ENCODE measurements at regions not wholly inside any gene's neighbourhood (a gene's known extent, or its start where the extent isn't known, plus 50 kb on each side); places are given as distances from the start of the nearest gene placed in this dataset.

DNA sequence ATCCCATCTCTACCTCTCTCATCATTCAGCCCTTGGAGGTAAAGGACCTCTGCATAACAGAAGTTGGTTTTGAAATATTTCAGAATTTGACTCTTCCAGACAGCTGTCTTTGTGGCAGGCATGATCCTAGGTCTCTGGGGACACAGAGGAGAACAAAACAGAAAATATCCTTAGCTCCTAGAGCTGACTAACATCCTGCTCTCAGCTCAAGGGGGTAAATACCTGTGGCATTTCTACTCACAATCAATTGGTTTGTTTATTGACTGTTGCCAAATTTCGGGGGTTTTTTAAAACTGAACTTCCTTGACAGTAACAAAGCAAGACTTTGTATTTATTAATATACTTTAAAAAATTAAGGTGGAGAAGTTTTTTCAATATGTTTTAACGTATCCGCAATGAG lies 78.8 kb downstream of the EOMES start:
- H2AFZ ChIP-seq (ENCODE audit: low read depth, low read length), result no peak overlapping the region
- no peak overlapping the region for H3K4me3 ChIP-seq
- FAIRE-seq, result no peak
- CTCF ChIA-PET (ENCODE audit: low intra/inter-chr PET ratio), result no interaction called here
- no peak overlapping the region for H3K9ac ChIP-seq (ENCODE audit: insufficient read depth in 1 of 2, low read depth in 2 of 2, low read length in 2 of 2)
- no peaks in the 10 kb centered on the region for H3K4me1 ChIP-seq (replicated peaks in 1 of 2; ENCODE audit: control insufficient read depth in 2 of 2, insufficient read depth in 2 of 2, low read length in 2 of 2)
- H3K27ac ChIP-seq (ENCODE audit: extremely low read depth, low read depth, low read length), result no peak overlapping the region
- no peak for ATAC-seq
- intact Hi-C loops (cut with micrococcal nuclease), result no loop called here
- no peaks in the 10 kb centered on the region for H3K79me2 ChIP-seq (ENCODE audit: control insufficient read depth, insufficient read depth, low read length)
- no peaks in the 10 kb centered on the region for H3K9me1 ChIP-seq (ENCODE audit: control insufficient read depth, insufficient read depth, low read length)
- H3K27me3 ChIP-seq (ENCODE audit: control insufficient read depth in 2 of 2, insufficient read depth in 2 of 2, low read length in 2 of 2), result no peaks in the 10 kb centered on the region
- no peaks in the 10 kb centered on the region for H3K36me3 ChIP-seq (ENCODE audit: control insufficient read depth, insufficient read depth, low read length)
- WGBS (ENCODE audit: insufficient coverage, low coverage, missing lambda C conversion rate), result 0% methylated on average over 3 of the region's 3 CpGs
- H4K20me1 ChIP-seq (replicated peaks; ENCODE audit: control insufficient read depth, insufficient read depth, low read length), result no peaks in the 10 kb centered on the region
- in situ Hi-C loops (cut with MboI), result no loop called here
- POLR2A ChIA-PET, result no interaction called here
- BruUV-seq (replicated peaks), result no TSS peak
- no peak overlapping the region for H3K4me2 ChIP-seq (ENCODE audit: insufficient read depth, low read length)
- no peaks in the 10 kb centered on the region for H3K9me3 ChIP-seq (replicated peaks; ENCODE audit: control insufficient read depth, insufficient read depth, low read depth, low read length)
- no peak for DNase-seq (ENCODE audit: extremely low read depth in 1 of 4, low spot score in 3 of 4)
- TF ChIP-seq GATA2 (CRISPR knock-in tag; IDR thresholded peaks at IDR 0.05), result no peak
- no peak for TF ChIP-seq BRD4 (IDR thresholded peaks at IDR 0.05)
- TF ChIP-seq, protein P1, sequence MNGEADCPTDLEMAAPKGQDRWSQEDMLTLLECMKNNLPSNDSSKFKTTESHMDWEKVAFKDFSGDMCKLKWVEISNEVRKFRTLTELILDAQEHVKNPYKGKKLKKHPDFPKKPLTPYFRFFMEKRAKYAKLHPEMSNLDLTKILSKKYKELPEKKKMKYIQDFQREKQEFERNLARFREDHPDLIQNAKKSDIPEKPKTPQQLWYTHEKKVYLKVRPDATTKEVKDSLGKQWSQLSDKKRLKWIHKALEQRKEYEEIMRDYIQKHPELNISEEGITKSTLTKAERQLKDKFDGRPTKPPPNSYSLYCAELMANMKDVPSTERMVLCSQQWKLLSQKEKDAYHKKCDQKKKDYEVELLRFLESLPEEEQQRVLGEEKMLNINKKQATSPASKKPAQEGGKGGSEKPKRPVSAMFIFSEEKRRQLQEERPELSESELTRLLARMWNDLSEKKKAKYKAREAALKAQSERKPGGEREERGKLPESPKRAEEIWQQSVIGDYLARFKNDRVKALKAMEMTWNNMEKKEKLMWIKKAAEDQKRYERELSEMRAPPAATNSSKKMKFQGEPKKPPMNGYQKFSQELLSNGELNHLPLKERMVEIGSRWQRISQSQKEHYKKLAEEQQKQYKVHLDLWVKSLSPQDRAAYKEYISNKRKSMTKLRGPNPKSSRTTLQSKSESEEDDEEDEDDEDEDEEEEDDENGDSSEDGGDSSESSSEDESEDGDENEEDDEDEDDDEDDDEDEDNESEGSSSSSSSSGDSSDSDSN (IDR thresholded peaks at IDR 0.05; ENCODE audit: borderline replicate concordance in 1 of 2, low read depth in 2 of 2, low read length in 2 of 2), result no peak
- no peak for TF ChIP-seq HMG20B (CRISPR knock-in tag; IDR thresholded peaks at IDR 0.05)
- no peak for TF ChIP-seq ZNF121 (CRISPR knock-in tag; conservative IDR thresholded peaks at IDR 0.05)
- no peak for TF ChIP-seq NFE2 (IDR thresholded peaks at IDR 0.05; ENCODE audit: low read depth)
- TF ChIP-seq CXXC5 (CRISPR knock-in tag; IDR thresholded peaks at IDR 0.05), result no peak
- TF ChIP-seq, protein P2, sequence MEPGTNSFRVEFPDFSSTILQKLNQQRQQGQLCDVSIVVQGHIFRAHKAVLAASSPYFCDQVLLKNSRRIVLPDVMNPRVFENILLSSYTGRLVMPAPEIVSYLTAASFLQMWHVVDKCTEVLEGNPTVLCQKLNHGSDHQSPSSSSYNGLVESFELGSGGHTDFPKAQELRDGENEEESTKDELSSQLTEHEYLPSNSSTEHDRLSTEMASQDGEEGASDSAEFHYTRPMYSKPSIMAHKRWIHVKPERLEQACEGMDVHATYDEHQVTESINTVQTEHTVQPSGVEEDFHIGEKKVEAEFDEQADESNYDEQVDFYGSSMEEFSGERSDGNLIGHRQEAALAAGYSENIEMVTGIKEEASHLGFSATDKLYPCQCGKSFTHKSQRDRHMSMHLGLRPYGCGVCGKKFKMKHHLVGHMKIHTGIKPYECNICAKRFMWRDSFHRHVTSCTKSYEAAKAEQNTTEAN (CRISPR knock-in tag; IDR thresholded peaks at IDR 0.05), result no peak
- TF ChIP-seq RUNX1 (IDR thresholded peaks at IDR 0.05; ENCODE audit: low read depth), result no peak
- TF ChIP-seq NCOR1 (IDR thresholded peaks at IDR 0.05), result no peak
- TF ChIP-seq RB1 (IDR thresholded peaks at IDR 0.05; ENCODE audit: low read depth), result no peak
- TF ChIP-seq ZNF57 (CRISPR knock-in tag; IDR thresholded peaks at IDR 0.05), result no peak
- no peak for TF ChIP-seq KLF1 (tag; IDR thresholded peaks at IDR 0.05)
- no peak for TF ChIP-seq MECOM (CRISPR knock-in tag; IDR thresholded peaks at IDR 0.05)
- no peak for TF ChIP-seq BCLAF1 (IDR thresholded peaks at IDR 0.05; ENCODE audit: borderline replicate concordance in 1 of 2, control insufficient read depth in 1 of 2, low read depth in 2 of 2, low read length in 1 of 2)
- no peak for TF ChIP-seq CBX5 (IDR thresholded peaks at IDR 0.05; ENCODE audit: borderline replicate concordance, low read depth)
- TF ChIP-seq, protein P3, sequence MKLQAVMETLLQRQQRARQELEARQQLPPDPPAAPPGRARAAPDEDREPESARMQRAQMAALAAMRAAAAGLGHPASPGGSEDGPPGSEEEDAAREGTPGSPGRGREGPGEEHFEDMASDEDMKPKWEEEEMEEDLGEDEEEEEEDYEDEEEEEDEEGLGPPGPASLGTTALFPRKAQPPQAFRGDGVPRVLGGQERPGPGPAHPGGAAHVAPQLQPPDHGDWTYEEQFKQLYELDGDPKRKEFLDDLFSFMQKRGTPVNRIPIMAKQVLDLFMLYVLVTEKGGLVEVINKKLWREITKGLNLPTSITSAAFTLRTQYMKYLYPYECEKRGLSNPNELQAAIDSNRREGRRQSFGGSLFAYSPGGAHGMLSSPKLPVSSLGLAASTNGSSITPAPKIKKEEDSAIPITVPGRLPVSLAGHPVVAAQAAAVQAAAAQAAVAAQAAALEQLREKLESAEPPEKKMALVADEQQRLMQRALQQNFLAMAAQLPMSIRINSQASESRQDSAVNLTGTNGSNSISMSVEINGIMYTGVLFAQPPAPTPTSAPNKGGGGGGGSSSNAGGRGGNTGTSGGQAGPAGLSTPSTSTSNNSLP (IDR thresholded peaks at IDR 0.05; ENCODE audit: borderline replicate concordance, low read depth, low read length), result no peak
